ENCODE measurements at regions not wholly inside any gene's neighbourhood (a gene's known extent, or its start where the extent isn't known, plus 50 kb on each side); places are given as distances from the start of the nearest gene placed in this dataset.

DNA sequence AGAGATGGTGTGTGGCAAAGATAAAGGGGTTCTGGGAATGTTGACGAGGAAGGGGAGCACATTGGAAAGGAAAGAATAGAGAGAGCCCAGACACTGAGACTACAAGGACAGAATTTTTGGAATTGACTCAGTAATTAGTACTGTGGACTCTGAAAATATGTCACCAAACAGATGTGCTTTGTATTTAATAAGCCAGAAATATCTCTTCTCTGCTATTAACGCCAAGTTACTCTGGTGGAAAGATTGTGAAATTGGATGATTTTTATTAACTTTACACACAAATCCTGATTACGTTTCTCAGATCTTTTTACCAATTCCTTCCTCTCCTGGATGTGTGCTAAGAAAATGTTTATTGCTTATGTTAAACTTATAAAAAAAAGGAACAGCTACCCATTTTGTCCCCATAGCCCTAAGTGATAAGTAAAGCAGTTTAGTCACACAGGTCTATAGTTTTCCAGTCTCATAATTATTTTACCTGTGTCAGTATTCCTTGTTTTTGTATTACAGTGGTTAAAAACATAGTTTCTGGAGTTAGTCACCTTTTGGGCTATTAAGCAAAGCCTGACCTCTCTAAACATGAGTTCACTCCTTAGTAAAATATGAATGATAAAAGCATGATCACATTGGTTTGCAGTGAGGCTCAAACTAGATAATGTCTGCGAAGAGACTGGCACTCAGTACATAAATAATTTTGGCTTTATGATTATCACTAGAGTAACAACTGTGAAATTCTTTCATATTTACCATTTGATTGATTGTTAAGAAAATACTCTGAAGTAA, 1068.3 kb downstream of the STIM2 start:
- Histone ChIP-seq H3K79me2 (ENCODE audit: insufficient read depth, low read length) (no peaks in the 10 kb centered on the region), H3K4me2 (ENCODE audit: insufficient read depth, low read length) (no peak overlapping the region), H3K4me1 (ENCODE audit: insufficient read depth, low read length) (no peaks in the 10 kb centered on the region), H2AFZ (ENCODE audit: low read length) (no peak overlapping the region), H3K27me3 (ENCODE audit: insufficient read depth, low read length) (no peaks in the 10 kb centered on the region), H3K9me3 (ENCODE audit: low read depth, low read length) (no peaks in the 10 kb centered on the region), H3K4me3 (ENCODE audit: insufficient read depth, low read length) (no peak overlapping the region), H3K27ac (ENCODE audit: low read depth, low read length) (no peak overlapping the region), H3K36me3 (ENCODE audit: insufficient read depth, low read length) (no peaks in the 10 kb centered on the region), H4K20me1 (ENCODE audit: insufficient read depth, low read length) (no peaks in the 10 kb centered on the region)
- TF ChIP-seq, protein P1, sequence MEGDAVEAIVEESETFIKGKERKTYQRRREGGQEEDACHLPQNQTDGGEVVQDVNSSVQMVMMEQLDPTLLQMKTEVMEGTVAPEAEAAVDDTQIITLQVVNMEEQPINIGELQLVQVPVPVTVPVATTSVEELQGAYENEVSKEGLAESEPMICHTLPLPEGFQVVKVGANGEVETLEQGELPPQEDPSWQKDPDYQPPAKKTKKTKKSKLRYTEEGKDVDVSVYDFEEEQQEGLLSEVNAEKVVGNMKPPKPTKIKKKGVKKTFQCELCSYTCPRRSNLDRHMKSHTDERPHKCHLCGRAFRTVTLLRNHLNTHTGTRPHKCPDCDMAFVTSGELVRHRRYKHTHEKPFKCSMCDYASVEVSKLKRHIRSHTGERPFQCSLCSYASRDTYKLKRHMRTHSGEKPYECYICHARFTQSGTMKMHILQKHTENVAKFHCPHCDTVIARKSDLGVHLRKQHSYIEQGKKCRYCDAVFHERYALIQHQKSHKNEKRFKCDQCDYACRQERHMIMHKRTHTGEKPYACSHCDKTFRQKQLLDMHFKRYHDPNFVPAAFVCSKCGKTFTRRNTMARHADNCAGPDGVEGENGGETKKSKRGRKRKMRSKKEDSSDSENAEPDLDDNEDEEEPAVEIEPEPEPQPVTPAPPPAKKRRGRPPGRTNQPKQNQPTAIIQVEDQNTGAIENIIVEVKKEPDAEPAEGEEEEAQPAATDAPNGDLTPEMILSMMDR (IDR thresholded peaks at IDR 0.05; ENCODE audit: extremely low read depth, low read depth, low read length), result no peak
- DNase-seq (ENCODE audit: insufficient read length, low spot score, missing footprints), result no peak

DNA sequence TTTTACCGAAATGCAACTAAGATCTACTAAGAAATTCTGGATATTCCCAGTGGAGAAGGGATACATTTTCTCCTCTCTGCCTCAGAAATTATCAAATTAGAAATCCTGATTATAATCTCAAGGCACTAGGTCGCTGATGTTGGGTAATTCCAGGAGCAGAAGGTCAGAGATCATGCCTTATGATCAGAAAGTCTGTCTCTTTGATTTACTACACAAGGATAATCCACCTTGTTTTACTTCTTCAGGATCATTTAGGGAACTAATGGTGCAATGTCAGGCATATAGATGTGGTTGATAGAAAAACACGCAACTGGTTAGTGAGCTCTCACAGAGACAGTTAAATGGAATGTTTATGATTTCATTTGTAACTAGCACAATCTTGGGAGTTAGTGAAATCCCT, 1069.7 kb downstream of the STIM2 start:
- no peak overlapping the region for H3K27ac ChIP-seq (ENCODE audit: low read depth, low read length)
- H2AFZ ChIP-seq (ENCODE audit: low read length), result no peak overlapping the region
- H4K20me1 ChIP-seq (ENCODE audit: insufficient read depth, low read length), result no peaks in the 10 kb centered on the region
- no peaks in the 10 kb centered on the region for H3K79me2 ChIP-seq (ENCODE audit: insufficient read depth, low read length)
- TF ChIP-seq, protein P1 (IDR thresholded peaks at IDR 0.05; ENCODE audit: extremely low read depth, low read depth, low read length), result no peak
- no peaks in the 10 kb centered on the region for H3K27me3 ChIP-seq (ENCODE audit: insufficient read depth, low read length)
- H3K4me2 ChIP-seq (ENCODE audit: insufficient read depth, low read length), result no peak overlapping the region
- H3K4me1 ChIP-seq (ENCODE audit: insufficient read depth, low read length), result no peaks in the 10 kb centered on the region
- no peaks in the 10 kb centered on the region for H3K9me3 ChIP-seq (ENCODE audit: low read depth, low read length)
- no peak for DNase-seq (ENCODE audit: insufficient read length, low spot score, missing footprints)
- H3K4me3 ChIP-seq (ENCODE audit: insufficient read depth, low read length), result no peak overlapping the region
- H3K36me3 ChIP-seq (ENCODE audit: insufficient read depth, low read length), result no peaks in the 10 kb centered on the region

DNA sequence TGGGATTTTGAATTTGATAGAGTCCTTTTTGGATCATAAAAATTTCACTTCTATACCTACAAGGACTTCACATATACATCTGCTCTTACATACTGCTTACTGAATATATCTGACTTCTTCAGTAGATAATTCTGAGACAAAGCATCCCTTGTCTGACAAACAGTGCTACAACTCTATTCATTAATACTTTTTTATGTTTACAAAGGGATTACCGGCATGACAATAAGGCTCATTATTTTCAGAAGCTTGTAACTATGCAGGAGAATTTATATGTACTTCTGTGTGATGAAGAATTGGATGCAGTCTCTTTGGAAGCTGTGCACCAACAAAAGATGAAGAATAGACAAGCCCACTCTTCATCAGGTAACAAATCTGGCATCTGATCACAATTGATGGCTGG, 1070.3 kb downstream of the STIM2 start:
- no peaks in the 10 kb centered on the region for H3K27me3 ChIP-seq (ENCODE audit: insufficient read depth, low read length)
- no peaks in the 10 kb centered on the region for H3K4me1 ChIP-seq (ENCODE audit: insufficient read depth, low read length)
- no peaks in the 10 kb centered on the region for H3K9me3 ChIP-seq (ENCODE audit: low read depth, low read length)
- no peaks in the 10 kb centered on the region for H3K36me3 ChIP-seq (ENCODE audit: insufficient read depth, low read length)
- no peaks in the 10 kb centered on the region for H3K79me2 ChIP-seq (ENCODE audit: insufficient read depth, low read length)
- H2AFZ ChIP-seq (ENCODE audit: low read length), result no peak overlapping the region
- DNase-seq (ENCODE audit: insufficient read length, low spot score, missing footprints), result no peak
- TF ChIP-seq, protein P1 (IDR thresholded peaks at IDR 0.05; ENCODE audit: extremely low read depth, low read depth, low read length), result no peak
- H3K27ac ChIP-seq (ENCODE audit: low read depth, low read length), result no peak overlapping the region
- H3K4me2 ChIP-seq (ENCODE audit: insufficient read depth, low read length), result no peak overlapping the region
- no peaks in the 10 kb centered on the region for H4K20me1 ChIP-seq (ENCODE audit: insufficient read depth, low read length)
- H3K4me3 ChIP-seq (ENCODE audit: insufficient read depth, low read length), result no peak overlapping the region

DNA sequence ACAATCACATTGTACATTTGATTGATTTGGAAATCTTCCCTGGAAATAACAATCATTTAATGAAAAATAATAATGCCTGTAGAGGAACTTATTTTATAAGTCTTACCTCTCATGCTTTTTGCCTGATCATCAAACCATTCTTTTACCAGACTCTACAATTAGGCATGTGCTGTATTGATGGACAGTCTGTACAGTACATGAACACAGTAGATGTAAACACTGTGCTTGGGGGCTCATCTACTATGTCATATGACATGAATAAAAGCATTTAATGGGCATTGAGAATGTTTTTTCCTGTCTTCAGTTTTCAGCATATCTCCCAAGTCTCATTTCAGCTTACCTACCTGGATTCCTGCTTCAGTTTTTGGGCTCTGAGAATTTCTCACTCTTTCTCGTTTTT, 1070.9 kb downstream of the STIM2 start:
- no peak overlapping the region for H3K4me2 ChIP-seq (ENCODE audit: insufficient read depth, low read length)
- no peaks in the 10 kb centered on the region for H3K27me3 ChIP-seq (ENCODE audit: insufficient read depth, low read length)
- TF ChIP-seq, protein P1 (IDR thresholded peaks at IDR 0.05; ENCODE audit: extremely low read depth, low read depth, low read length), result no peak
- no peak for DNase-seq (ENCODE audit: insufficient read length, low spot score, missing footprints)
- no peak overlapping the region for H3K27ac ChIP-seq (ENCODE audit: low read depth, low read length)
- H2AFZ ChIP-seq (ENCODE audit: low read length), result no peak overlapping the region
- no peaks in the 10 kb centered on the region for H3K9me3 ChIP-seq (ENCODE audit: low read depth, low read length)
- no peak overlapping the region for H3K4me3 ChIP-seq (ENCODE audit: insufficient read depth, low read length)
- H3K4me1 ChIP-seq (ENCODE audit: insufficient read depth, low read length), result no peaks in the 10 kb centered on the region
- H3K36me3 ChIP-seq (ENCODE audit: insufficient read depth, low read length), result no peaks in the 10 kb centered on the region
- H3K79me2 ChIP-seq (ENCODE audit: insufficient read depth, low read length), result no peaks in the 10 kb centered on the region
- no peaks in the 10 kb centered on the region for H4K20me1 ChIP-seq (ENCODE audit: insufficient read depth, low read length)
